DMS 273 (cell line): ENCODE measurements at regions not wholly inside any gene's neighbourhood (a gene's known extent, or its start where the extent isn't known, plus 50 kb on each side); places are given as distances from the start of the nearest gene placed in this dataset.

Source experiments
- DNase-seq: peaks from one replicate; lab custom pipeline; 2025; ENCODE audit not compliant: unreplicated experiment; lab: John Stamatoyannopoulos, UW

- DNase-seq: no peak
These were observed 249.2 kb upstream of the GPRIN3 start for GRCh38 chr4:89556601-89557305.

- DNase-seq: no peak
These were observed 243.6 kb upstream of the GPRIN3 start for GRCh38 chr4:89551191-89551590.

GRCh38 chr4:89549907-89550306 lies 242.3 kb upstream of the GPRIN3 start:
- DNase-seq: no peak

GRCh38 chr4:89545315-89545714 lies 237.7 kb upstream of the GPRIN3 start:
- no peak for DNase-seq

- no peak for DNase-seq
These were observed 234.4 kb upstream of the GPRIN3 start for GRCh38 chr4:89541998-89542397.

GRCh38 chr4:89539797-89540711 lies 232.5 kb upstream of the GPRIN3 start:
- no peak for DNase-seq

- DNase-seq: no peak
These were observed 231.8 kb upstream of the GPRIN3 start for GRCh38 chr4:89539374-89539773.

- DNase-seq: no peak
These were observed 231.3 kb upstream of the GPRIN3 start for GRCh38 chr4:89538886-89539285.

GRCh38 chr4:89538171-89538570 lies 230.6 kb upstream of the GPRIN3 start:
- no peak for DNase-seq

- no peak for DNase-seq
These were observed 229.7 kb upstream of the GPRIN3 start for GRCh38 chr4:89537281-89537680.

- DNase-seq: no peak
These were observed 227.7 kb upstream of the GPRIN3 start for GRCh38 chr4:89535251-89535650.

- DNase-seq: no peak
These were observed 226.8 kb upstream of the GPRIN3 start for GRCh38 chr4:89534356-89534755.

GRCh38 chr4:89531932-89532640 lies 224.5 kb upstream of the GPRIN3 start:
- no peak for DNase-seq

GRCh38 chr4:89528526-89529133 lies 221.0 kb upstream of the GPRIN3 start:
- no peak for DNase-seq

GRCh38 chr4:89521826-89522225 lies 214.2 kb upstream of the GPRIN3 start:
- no peak for DNase-seq

- DNase-seq: no peak
These were observed 212.2 kb upstream of the GPRIN3 start for GRCh38 chr4:89519771-89520320.

- no peak for DNase-seq
These were observed 210.7 kb upstream of the GPRIN3 start for GRCh38 chr4:89518259-89518658.

GRCh38 chr4:89514811-89515210 lies 207.2 kb upstream of the GPRIN3 start:
- no peak for DNase-seq

GRCh38 chr4:89511776-89512175 lies 204.2 kb upstream of the GPRIN3 start:
- DNase-seq: no peak

- no peak for DNase-seq
These were observed 202.2 kb upstream of the GPRIN3 start for GRCh38 chr4:89509708-89510281.
